ENCODE measurements at regions not wholly inside any gene's neighbourhood (a gene's known extent, or its start where the extent isn't known, plus 50 kb on each side); places are given as distances from the start of the nearest gene placed in this dataset.

- no peak for TF ChIP-seq CTCF (conservative IDR thresholded peaks at IDR 0.05)
- no peak for TF ChIP-seq ZFX (IDR thresholded peaks at IDR 0.05)
Observed at GRCh38 chr1:87778896-87779295, 450.2 kb downstream of the LMO4 start.

Measured in C4-2B (cell line).